Panc1 (cell line): ENCODE measurements at regions not wholly inside any gene's neighbourhood (a gene's known extent, or its start where the extent isn't known, plus 50 kb on each side); places are given as distances from the start of the nearest gene placed in this dataset.
A peak's percentile ranks its signal among the peaks of the same experiment; 100 is the strongest.

Source experiments
- ATAC-seq: fragments of 200-7000 bp; cut with Tn5 transposase; 2 replicates; pipeline ENCODE4 v1.9.1; 2020; ENCODE audit warnings: mild to moderate bottlenecking, moderate library complexity
- BruUV-seq: library from RNA; stranded (reverse); fragments of 400-500 nt; replicated peaks from 2 replicates; lab custom pipeline; 2021; lab: Mats Ljungman, UMichigan
- CTCF ChIA-PET: fragments of 300-600 bp; sonication (Branson Sonifier 250); formaldehyde crosslinking; loops from one replicate; lab custom pipeline; 2022; ENCODE audit warnings: antibody characterized with exemption; lab: Charles Lee
- POLR2A ChIA-PET: fragments of 300-600 bp; sonication (Branson Sonifier 250); formaldehyde crosslinking; loops from one replicate; lab custom pipeline; 2022; ENCODE audit warnings: antibody characterized with exemption; lab: Charles Lee
- DNase-seq: peaks from one replicate; pipeline ENCODE4 v3.0.0-alpha.2; 2010; ENCODE audit warnings: low read depth, low spot score
- H3K27ac ChIP-seq: 2 replicates; pipeline ENCODE4 v1.5.1; 2011; ENCODE audit warnings: mild to moderate bottlenecking, low read length, inconsistent platforms
- H3K27me3 ChIP-seq: fragments of 200-500 bp; sonication (Bioruptor generic); 2 replicates; pipeline ENCODE4 v1.6.0; 2014; ENCODE audit warnings: low read length, inconsistent platforms; ENCODE audit not compliant: control insufficient read depth, insufficient read depth
- H3K36me3 ChIP-seq: fragments of 200-500 bp; sonication (Bioruptor generic); 2 replicates; pipeline ENCODE4 v1.5.1; 2014; ENCODE audit warnings: inconsistent platforms, mild to moderate bottlenecking, low read length, moderate library complexity; ENCODE audit not compliant: control insufficient read depth, insufficient read depth
- H3K4me1 ChIP-seq: 2 replicates; pipeline ENCODE4 v1.5.1; 2011; ENCODE audit warnings: inconsistent platforms, mild to moderate bottlenecking, low read length, moderate library complexity; ENCODE audit not compliant: control insufficient read depth, insufficient read depth
- H3K4me3 ChIP-seq, 2 experiments: 2 replicates each; pipeline ENCODE4 v1.5.1; 2011 to 2012; ENCODE audit warnings: low read depth in 2 of 2, low read length in 2 of 2, mild to moderate bottlenecking in 2 of 2, inconsistent platforms in 1 of 2, moderate library complexity in 1 of 2
- H3K9me3 ChIP-seq: fragments of 200-500 bp; sonication (Bioruptor generic); 2 replicates; pipeline ENCODE4 v1.5.1; 2014; ENCODE audit warnings: low read depth, mild to moderate bottlenecking, inconsistent platforms, low read length, moderate library complexity; ENCODE audit not compliant: control insufficient read depth, insufficient read depth
- POLR2AphosphoS5 ChIP-seq: IDR thresholded peaks from 2 replicates; pipeline ENCODE4 v1.6.1; 2012; ENCODE audit warnings: mild to moderate bottlenecking, low read depth, low read length, moderate library complexity
- SIN3A ChIP-seq: IDR thresholded peaks from 2 replicates; pipeline ENCODE4 v1.6.1; 2012; ENCODE audit warnings: low read depth, mild to moderate bottlenecking, low read length, moderate library complexity, borderline replicate concordance; ENCODE audit not compliant: insufficient read depth
- TCF7L2 ChIP-seq: IDR thresholded peaks from 2 replicates; pipeline ENCODE4 v1.6.1; 2011; ENCODE audit warnings: mild to moderate bottlenecking, low read depth, low read length, inconsistent platforms
- in situ Hi-C: cut with HindIII; loops from 2 replicates; pipeline ENCODE4 v1.10.0; 2016; ENCODE audit warnings: low sequenced_read_pairs, low pct_unique_long_range_greater_than_20kb
- intact Hi-C: fragments of 100-400 bp; cut with micrococcal nuclease; formaldehyde crosslinking; loops from one replicate; pipeline ENCODE4 v1.10.0; 2022; ENCODE audit not compliant: unreplicated experiment
- TF ChIP-seq, protein P1 (sequence below), 2 experiments: IDR thresholded peaks; 2 replicates each; pipeline ENCODE4 v1.6.1; 2011 to 2012; ENCODE audit warnings: low read depth in 2 of 2, control low read depth in 1 of 2, low read length in 1 of 2, mild to moderate bottlenecking in 1 of 2, moderate library complexity in 1 of 2; ENCODE audit not compliant: insufficient read depth in 1 of 2
- TF ChIP-seq, protein P2 (sequence below): fragments of 450-650 bp; IDR thresholded peaks from 2 replicates; pipeline ENCODE4 v1.5.1; 2017; ENCODE audit warnings: mild to moderate bottlenecking

DNA sequence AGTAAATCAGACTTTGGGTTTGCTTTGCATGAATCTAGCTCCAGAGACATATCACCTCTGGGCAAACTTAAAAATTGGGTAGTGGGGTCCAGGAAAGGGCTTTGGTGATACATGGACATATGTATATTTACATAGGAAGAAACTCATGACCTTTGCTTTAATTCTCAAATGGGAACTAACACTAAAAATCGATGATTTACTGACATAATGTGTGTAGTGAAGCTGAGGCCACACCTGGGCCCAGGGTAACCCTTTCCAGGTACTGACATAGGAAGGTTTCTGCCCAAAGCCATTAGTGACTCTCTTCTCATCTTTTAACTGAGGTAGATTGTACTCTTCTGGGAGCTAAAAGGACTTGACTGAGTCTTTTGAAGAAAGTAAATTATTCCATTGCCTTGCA, 411.2 kb upstream of the TBL1XR1 start:
- no TSS peak for BruUV-seq
- no peak overlapping the region for H3K4me3 ChIP-seq
- DNase-seq (no peak), ATAC-seq (no peak)
- H3K27me3 ChIP-seq: no peaks in the 10 kb centered on the region
- peaks cover 4% of the 10 kb centered on the region; the same call in 1 of the 2 replicates for H3K9me3 ChIP-seq
- CTCF ChIA-PET: no interaction called here
- intact Hi-C loops (no loop called here), in situ Hi-C loops (no loop called here)
- peak overlapping the region; percentile 55; the same call in 1 of the 2 replicates for H3K27ac ChIP-seq
- H3K36me3 ChIP-seq: no peaks in the 10 kb centered on the region
- 0 out of 2 replicates have a peak, but pooled peaks cover 10% of the 10 kb centered on the region for H3K4me1 ChIP-seq
- POLR2A ChIA-PET: no interaction called here
- TF ChIP-seq TCF7L2 (no peak), SIN3A (no peak), POLR2AphosphoS5 (no peak)
- TF ChIP-seq, protein P1, sequence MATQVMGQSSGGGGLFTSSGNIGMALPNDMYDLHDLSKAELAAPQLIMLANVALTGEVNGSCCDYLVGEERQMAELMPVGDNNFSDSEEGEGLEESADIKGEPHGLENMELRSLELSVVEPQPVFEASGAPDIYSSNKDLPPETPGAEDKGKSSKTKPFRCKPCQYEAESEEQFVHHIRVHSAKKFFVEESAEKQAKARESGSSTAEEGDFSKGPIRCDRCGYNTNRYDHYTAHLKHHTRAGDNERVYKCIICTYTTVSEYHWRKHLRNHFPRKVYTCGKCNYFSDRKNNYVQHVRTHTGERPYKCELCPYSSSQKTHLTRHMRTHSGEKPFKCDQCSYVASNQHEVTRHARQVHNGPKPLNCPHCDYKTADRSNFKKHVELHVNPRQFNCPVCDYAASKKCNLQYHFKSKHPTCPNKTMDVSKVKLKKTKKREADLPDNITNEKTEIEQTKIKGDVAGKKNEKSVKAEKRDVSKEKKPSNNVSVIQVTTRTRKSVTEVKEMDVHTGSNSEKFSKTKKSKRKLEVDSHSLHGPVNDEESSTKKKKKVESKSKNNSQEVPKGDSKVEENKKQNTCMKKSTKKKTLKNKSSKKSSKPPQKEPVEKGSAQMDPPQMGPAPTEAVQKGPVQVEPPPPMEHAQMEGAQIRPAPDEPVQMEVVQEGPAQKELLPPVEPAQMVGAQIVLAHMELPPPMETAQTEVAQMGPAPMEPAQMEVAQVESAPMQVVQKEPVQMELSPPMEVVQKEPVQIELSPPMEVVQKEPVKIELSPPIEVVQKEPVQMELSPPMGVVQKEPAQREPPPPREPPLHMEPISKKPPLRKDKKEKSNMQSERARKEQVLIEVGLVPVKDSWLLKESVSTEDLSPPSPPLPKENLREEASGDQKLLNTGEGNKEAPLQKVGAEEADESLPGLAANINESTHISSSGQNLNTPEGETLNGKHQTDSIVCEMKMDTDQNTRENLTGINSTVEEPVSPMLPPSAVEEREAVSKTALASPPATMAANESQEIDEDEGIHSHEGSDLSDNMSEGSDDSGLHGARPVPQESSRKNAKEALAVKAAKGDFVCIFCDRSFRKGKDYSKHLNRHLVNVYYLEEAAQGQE (IDR thresholded peaks at IDR 0.05; ENCODE audit: insufficient read depth in 1 of 2, low read depth in 2 of 2, low read length in 1 of 2): no peak
- TF ChIP-seq, protein P2, sequence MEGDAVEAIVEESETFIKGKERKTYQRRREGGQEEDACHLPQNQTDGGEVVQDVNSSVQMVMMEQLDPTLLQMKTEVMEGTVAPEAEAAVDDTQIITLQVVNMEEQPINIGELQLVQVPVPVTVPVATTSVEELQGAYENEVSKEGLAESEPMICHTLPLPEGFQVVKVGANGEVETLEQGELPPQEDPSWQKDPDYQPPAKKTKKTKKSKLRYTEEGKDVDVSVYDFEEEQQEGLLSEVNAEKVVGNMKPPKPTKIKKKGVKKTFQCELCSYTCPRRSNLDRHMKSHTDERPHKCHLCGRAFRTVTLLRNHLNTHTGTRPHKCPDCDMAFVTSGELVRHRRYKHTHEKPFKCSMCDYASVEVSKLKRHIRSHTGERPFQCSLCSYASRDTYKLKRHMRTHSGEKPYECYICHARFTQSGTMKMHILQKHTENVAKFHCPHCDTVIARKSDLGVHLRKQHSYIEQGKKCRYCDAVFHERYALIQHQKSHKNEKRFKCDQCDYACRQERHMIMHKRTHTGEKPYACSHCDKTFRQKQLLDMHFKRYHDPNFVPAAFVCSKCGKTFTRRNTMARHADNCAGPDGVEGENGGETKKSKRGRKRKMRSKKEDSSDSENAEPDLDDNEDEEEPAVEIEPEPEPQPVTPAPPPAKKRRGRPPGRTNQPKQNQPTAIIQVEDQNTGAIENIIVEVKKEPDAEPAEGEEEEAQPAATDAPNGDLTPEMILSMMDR: no peak

DNA sequence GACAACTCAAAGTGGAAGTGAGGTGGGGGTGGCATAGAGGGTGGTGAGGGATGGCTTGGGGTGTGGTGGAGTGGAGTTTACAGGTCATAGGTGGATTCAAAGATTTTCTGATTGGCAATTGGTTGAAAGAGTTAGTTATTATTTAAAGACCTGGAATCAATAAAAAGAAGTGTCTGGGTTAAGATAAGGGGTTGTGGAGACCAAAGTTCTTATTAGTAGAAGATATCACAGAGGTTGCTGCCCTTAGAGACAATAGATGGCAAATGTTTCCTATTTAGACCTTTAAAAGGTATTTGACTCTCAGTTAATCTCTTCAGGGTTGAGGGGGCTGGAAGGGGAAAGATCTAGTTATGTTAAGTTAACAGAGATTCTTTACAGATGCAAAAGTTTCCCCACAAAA, 412.3 kb upstream of the TBL1XR1 start:
- DNase-seq (no peak), ATAC-seq (no peak)
- TF ChIP-seq SIN3A (no peak), TCF7L2 (no peak), POLR2AphosphoS5 (no peak)
- TF ChIP-seq, protein P1 (IDR thresholded peaks at IDR 0.05; ENCODE audit: insufficient read depth in 1 of 2, low read depth in 2 of 2, low read length in 1 of 2): no peak
- TF ChIP-seq, protein P2: no peak
- BruUV-seq: no TSS peak
- Histone ChIP-seq H3K27me3 (no peaks in the 10 kb centered on the region), H3K4me1 (0 out of 2 replicates have a peak, but pooled peaks cover 10% of the 10 kb centered on the region), H3K36me3 (no peaks in the 10 kb centered on the region), H3K9me3 (peaks cover 4% of the 10 kb centered on the region; the same call in 1 of the 2 replicates), H3K4me3 (no peak overlapping the region), H3K27ac (no peak overlapping the region; the same call in 1 of the 2 replicates)
- intact Hi-C loops (no loop called here), in situ Hi-C loops (no loop called here)
- ChIA-PET POLR2A (no interaction called here), CTCF (no interaction called here)
